NCI-H1092 (cell line): ENCODE measurements at regions not wholly inside any gene's neighbourhood (a gene's known extent, or its start where the extent isn't known, plus 50 kb on each side); places are given as distances from the start of the nearest gene placed in this dataset.

ENCODE experiments used
- DNase-seq: peaks from one replicate; lab custom pipeline; 2025; lab: John Stamatoyannopoulos, UW

GRCh38 chr2:138105358-138105757, 141.1 kb downstream of the HNMT start:
- no peak for DNase-seq

- no peak for DNase-seq
Observed at GRCh38 chr2:138106606-138107005, 142.3 kb downstream of the HNMT start.

- DNase-seq, result no peak
Observed at GRCh38 chr2:138107288-138107687, 143.0 kb downstream of the HNMT start.

- no peak for DNase-seq
Observed at GRCh38 chr2:138110453-138111083, 146.3 kb downstream of the HNMT start.

- no peak for DNase-seq
Observed at GRCh38 chr2:138112536-138112935, 148.3 kb downstream of the HNMT start.

GRCh38 chr2:138113871-138114525, 149.7 kb downstream of the HNMT start:
- DNase-seq, result no peak

- no peak for DNase-seq
Observed at GRCh38 chr2:138115666-138116065, 151.4 kb downstream of the HNMT start.

- DNase-seq, result no peak
Observed at GRCh38 chr2:138116456-138116855, 152.2 kb downstream of the HNMT start.

- no peak for DNase-seq
Observed at GRCh38 chr2:138121666-138122661, 157.7 kb downstream of the HNMT start.

- DNase-seq, result no peak
Observed at GRCh38 chr2:138122891-138123290, 158.6 kb downstream of the HNMT start.

- DNase-seq, result no peak
Observed at GRCh38 chr2:138123741-138124140, 159.5 kb downstream of the HNMT start.

GRCh38 chr2:138124521-138124920, 160.2 kb downstream of the HNMT start:
- DNase-seq, result no peak

- no peak for DNase-seq
Observed at GRCh38 chr2:138125306-138126288, 161.3 kb downstream of the HNMT start.

GRCh38 chr2:138132108-138132507, 167.8 kb downstream of the HNMT start:
- DNase-seq, result no peak

GRCh38 chr2:138137949-138138348, 173.7 kb downstream of the HNMT start:
- DNase-seq, result no peak

GRCh38 chr2:138147796-138148195, 183.5 kb downstream of the HNMT start:
- no peak for DNase-seq

GRCh38 chr2:138155304-138155703, 191.0 kb downstream of the HNMT start:
- no peak for DNase-seq

- DNase-seq, result no peak
Observed at GRCh38 chr2:138157372-138157771, 193.1 kb downstream of the HNMT start.

- DNase-seq, result no peak
Observed at GRCh38 chr2:138170485-138170884, 206.2 kb downstream of the HNMT start.

GRCh38 chr2:138171244-138171643, 207.0 kb downstream of the HNMT start:
- DNase-seq, result no peak

GRCh38 chr2:138175066-138175465, 210.8 kb downstream of the HNMT start:
- no peak for DNase-seq
